K562 (cell line): ENCODE measurements at regions not wholly inside any gene's neighbourhood (a gene's known extent, or its start where the extent isn't known, plus 50 kb on each side); places are given as distances from the start of the nearest gene placed in this dataset.

Experiments used
- PHB2 ChIP-seq: fragments of 450-650 bp; IDR thresholded peaks from 2 replicates; pipeline ENCODE4 v1.6.1; 2017; ENCODE audit warnings: low read depth
- RAD51 ChIP-seq: fragments of 450-650 bp; IDR thresholded peaks from 2 replicates; pipeline ENCODE4 v1.7.1; 2016; ENCODE audit warnings: low read depth, mild to moderate bottlenecking, borderline replicate concordance
- SIX5 ChIP-seq, 2 experiments: IDR thresholded peaks; 2 replicates each; pipeline ENCODE4 v1.6.1; 2011; ENCODE audit warnings: low read length in 2 of 2, borderline replicate concordance in 1 of 2, low read depth in 1 of 2, mild to moderate bottlenecking in 1 of 2, moderate library complexity in 1 of 2; ENCODE audit not compliant: insufficient read depth in 1 of 2
- TF ChIP-seq, protein P1 (sequence below), 3 experiments: fragments of 200-800 bp in 1 of 3; fragments of 250-450 bp in 1 of 3; fragments of 450-650 bp in 1 of 3; sonication (Bioruptor Pico) in 1 of 3; sonication (Bioruptor generic) in 1 of 3; formaldehyde crosslinking in 1 of 3; IDR thresholded peaks; 2 replicates each; pipeline versions ENCODE4 v1.6.1 to v1.8.0; 2016 to 2022; ENCODE audit warnings: mild to moderate bottlenecking in 2 of 3, missing genetic modification characterization in 2 of 3, missing compliant biosample characterization in 1 of 3, moderate library complexity in 1 of 3
- TF ChIP-seq, protein P2 (sequence below): fragments of 450-650 bp; formaldehyde crosslinking; IDR thresholded peaks from 2 replicates; pipeline ENCODE4 v1.4.0; 2020; ENCODE audit warnings: mild to moderate bottlenecking, moderate library complexity

DNA sequence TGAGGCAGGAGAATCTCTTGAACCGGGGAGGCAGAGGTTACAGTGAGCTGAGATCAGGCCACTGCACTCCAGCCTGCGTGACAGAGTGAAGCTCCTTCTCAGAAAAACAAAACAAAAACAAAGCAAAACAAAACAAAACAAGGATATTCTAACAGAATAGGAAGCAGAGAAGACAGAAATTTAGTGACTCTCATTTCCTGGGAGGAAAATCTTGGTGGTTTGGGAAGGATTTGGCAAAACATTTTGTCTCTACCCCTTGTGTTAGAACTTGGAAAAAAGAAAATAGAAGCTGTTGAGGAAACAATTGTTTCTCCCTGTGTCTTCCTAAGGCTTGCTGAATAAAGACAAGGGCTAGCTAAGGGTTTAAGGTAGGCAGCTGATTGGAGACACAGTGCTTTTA is 79.7 kb upstream of the PTPRR start (continued):
- TF ChIP-seq, protein P1, sequence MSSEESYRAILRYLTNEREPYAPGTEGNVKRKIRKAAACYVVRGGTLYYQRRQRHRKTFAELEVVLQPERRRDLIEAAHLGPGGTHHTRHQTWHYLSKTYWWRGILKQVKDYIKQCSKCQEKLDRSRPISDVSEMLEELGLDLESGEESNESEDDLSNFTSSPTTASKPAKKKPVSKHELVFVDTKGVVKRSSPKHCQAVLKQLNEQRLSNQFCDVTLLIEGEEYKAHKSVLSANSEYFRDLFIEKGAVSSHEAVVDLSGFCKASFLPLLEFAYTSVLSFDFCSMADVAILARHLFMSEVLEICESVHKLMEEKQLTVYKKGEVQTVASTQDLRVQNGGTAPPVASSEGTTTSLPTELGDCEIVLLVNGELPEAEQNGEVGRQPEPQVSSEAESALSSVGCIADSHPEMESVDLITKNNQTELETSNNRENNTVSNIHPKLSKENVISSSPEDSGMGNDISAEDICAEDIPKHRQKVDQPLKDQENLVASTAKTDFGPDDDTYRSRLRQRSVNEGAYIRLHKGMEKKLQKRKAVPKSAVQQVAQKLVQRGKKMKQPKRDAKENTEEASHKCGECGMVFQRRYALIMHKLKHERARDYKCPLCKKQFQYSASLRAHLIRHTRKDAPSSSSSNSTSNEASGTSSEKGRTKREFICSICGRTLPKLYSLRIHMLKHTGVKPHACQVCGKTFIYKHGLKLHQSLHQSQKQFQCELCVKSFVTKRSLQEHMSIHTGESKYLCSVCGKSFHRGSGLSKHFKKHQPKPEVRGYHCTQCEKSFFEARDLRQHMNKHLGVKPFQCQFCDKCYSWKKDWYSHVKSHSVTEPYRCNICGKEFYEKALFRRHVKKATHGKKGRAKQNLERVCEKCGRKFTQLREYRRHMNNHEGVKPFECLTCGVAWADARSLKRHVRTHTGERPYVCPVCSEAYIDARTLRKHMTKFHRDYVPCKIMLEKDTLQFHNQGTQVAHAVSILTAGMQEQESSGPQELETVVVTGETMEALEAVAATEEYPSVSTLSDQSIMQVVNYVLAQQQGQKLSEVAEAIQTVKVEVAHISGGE (CRISPR knock-in tag; IDR thresholded peaks at IDR 0.05) = no peak
- TF ChIP-seq SIX5 (IDR thresholded peaks at IDR 0.05; ENCODE audit: borderline replicate concordance in 1 of 2, insufficient read depth in 1 of 2, low read depth in 1 of 2, low read length in 2 of 2) (no peak), PHB2 (no peak), RAD51 (no peak)
- TF ChIP-seq, protein P2, sequence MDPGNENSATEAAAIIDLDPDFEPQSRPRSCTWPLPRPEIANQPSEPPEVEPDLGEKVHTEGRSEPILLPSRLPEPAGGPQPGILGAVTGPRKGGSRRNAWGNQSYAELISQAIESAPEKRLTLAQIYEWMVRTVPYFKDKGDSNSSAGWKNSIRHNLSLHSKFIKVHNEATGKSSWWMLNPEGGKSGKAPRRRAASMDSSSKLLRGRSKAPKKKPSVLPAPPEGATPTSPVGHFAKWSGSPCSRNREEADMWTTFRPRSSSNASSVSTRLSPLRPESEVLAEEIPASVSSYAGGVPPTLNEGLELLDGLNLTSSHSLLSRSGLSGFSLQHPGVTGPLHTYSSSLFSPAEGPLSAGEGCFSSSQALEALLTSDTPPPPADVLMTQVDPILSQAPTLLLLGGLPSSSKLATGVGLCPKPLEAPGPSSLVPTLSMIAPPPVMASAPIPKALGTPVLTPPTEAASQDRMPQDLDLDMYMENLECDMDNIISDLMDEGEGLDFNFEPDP (CRISPR knock-in tag) = no peak
